ENCODE measurements at regions not wholly inside any gene's neighbourhood (a gene's known extent, or its start where the extent isn't known, plus 50 kb on each side); places are given as distances from the start of the nearest gene placed in this dataset.
A peak's percentile ranks its signal among the peaks of the same experiment; 100 is the strongest.

- TF ChIP-seq, protein P1, sequence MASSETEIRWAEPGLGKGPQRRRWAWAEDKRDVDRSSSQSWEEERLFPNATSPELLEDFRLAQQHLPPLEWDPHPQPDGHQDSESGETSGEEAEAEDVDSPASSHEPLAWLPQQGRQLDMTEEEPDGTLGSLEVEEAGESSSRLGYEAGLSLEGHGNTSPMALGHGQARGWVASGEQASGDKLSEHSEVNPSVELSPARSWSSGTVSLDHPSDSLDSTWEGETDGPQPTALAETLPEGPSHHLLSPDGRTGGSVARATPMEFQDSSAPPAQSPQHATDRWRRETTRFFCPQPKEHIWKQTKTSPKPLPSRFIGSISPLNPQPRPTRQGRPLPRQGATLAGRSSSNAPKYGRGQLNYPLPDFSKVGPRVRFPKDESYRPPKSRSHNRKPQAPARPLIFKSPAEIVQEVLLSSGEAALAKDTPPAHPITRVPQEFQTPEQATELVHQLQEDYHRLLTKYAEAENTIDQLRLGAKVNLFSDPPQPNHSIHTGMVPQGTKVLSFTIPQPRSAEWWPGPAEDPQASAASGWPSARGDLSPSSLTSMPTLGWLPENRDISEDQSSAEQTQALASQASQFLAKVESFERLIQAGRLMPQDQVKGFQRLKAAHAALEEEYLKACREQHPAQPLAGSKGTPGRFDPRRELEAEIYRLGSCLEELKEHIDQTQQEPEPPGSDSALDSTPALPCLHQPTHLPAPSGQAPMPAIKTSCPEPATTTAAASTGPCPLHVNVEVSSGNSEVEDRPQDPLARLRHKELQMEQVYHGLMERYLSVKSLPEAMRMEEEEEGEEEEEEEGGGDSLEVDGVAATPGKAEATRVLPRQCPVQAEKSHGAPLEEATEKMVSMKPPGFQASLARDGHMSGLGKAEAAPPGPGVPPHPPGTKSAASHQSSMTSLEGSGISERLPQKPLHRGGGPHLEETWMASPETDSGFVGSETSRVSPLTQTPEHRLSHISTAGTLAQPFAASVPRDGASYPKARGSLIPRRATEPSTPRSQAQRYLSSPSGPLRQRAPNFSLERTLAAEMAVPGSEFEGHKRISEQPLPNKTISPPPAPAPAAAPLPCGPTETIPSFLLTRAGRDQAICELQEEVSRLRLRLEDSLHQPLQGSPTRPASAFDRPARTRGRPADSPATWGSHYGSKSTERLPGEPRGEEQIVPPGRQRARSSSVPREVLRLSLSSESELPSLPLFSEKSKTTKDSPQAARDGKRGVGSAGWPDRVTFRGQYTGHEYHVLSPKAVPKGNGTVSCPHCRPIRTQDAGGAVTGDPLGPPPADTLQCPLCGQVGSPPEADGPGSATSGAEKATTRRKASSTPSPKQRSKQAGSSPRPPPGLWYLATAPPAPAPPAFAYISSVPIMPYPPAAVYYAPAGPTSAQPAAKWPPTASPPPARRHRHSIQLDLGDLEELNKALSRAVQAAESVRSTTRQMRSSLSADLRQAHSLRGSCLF (CRISPR knock-in tag; IDR thresholded peaks at IDR 0.05; ENCODE audit: borderline replicate concordance): no peak
- no peak for TF ChIP-seq ZNF660 (CRISPR knock-in tag; IDR thresholded peaks at IDR 0.05; ENCODE audit: borderline replicate concordance, low read depth)
- peak; percentile 72; the same call in 1 of the 2 replicates for TF ChIP-seq EHMT2 (IDR thresholded peaks at IDR 0.05; ENCODE audit: borderline replicate concordance, low read depth, low read length)
- TF ChIP-seq MIXL1 (CRISPR knock-in tag; IDR thresholded peaks at IDR 0.05): peak; percentile 65; the same call in 1 of the 2 replicates
- TF ChIP-seq, protein P2, sequence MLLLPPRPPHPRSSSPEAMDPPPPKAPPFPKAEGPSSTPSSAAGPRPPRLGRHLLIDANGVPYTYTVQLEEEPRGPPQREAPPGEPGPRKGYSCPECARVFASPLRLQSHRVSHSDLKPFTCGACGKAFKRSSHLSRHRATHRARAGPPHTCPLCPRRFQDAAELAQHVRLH (CRISPR knock-in tag; IDR thresholded peaks at IDR 0.05; ENCODE audit: borderline replicate concordance, low read depth): no peak
- 0 out of 2 replicates have a peak, but pooled peaks have one; percentile 25 for TF ChIP-seq POGZ (CRISPR knock-in tag; IDR thresholded peaks at IDR 0.05)
- TF ChIP-seq ZNF20 (CRISPR knock-in tag; IDR thresholded peaks at IDR 0.05): no peak
- TF ChIP-seq FOXP1 (IDR thresholded peaks at IDR 0.05): no peak
- TF ChIP-seq FOXP1 (CRISPR knock-in tag; IDR thresholded peaks at IDR 0.05): peak; percentile 67; the same call in 1 of the 2 replicates
- peak in 1 of 2 experiments; percentile 24; a peak in 1 of 4 replicates for TF ChIP-seq MAFK (conservative IDR thresholded peaks at IDR 0.05 in 1 of 2, IDR thresholded peaks at IDR 0.05 in 1 of 2; ENCODE audit: low read length in 2 of 2)
- TF ChIP-seq, protein P3, sequence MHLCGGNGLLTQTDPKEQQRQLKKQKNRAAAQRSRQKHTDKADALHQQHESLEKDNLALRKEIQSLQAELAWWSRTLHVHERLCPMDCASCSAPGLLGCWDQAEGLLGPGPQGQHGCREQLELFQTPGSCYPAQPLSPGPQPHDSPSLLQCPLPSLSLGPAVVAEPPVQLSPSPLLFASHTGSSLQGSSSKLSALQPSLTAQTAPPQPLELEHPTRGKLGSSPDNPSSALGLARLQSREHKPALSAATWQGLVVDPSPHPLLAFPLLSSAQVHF (CRISPR knock-in tag; IDR thresholded peaks at IDR 0.05): no peak
- no peak for TF ChIP-seq IRX3 (CRISPR knock-in tag; IDR thresholded peaks at IDR 0.05; ENCODE audit: borderline replicate concordance, low read depth)
- TF ChIP-seq KLF9 (CRISPR knock-in tag; IDR thresholded peaks at IDR 0.05; ENCODE audit: low read depth): no peak
- TF ChIP-seq MTERF4 (CRISPR knock-in tag; IDR thresholded peaks at IDR 0.05): no peak
- TF ChIP-seq ZNF781 (CRISPR knock-in tag; IDR thresholded peaks at IDR 0.05; ENCODE audit: borderline replicate concordance, not compliant biosample characterization): no peak
- TF ChIP-seq IKZF4 (CRISPR knock-in tag; IDR thresholded peaks at IDR 0.05; ENCODE audit: borderline replicate concordance, low read depth, not compliant biosample characterization): no peak
- TF ChIP-seq, protein P4, sequence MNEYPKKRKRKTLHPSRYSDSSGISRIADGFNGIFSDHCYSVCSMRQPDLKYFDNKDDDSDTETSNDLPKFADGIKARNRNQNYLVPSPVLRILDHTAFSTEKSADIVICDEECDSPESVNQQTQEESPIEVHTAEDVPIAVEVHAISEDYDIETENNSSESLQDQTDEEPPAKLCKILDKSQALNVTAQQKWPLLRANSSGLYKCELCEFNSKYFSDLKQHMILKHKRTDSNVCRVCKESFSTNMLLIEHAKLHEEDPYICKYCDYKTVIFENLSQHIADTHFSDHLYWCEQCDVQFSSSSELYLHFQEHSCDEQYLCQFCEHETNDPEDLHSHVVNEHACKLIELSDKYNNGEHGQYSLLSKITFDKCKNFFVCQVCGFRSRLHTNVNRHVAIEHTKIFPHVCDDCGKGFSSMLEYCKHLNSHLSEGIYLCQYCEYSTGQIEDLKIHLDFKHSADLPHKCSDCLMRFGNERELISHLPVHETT (CRISPR knock-in tag; conservative IDR thresholded peaks at IDR 0.05): no peak
- no peak for TF ChIP-seq MEIS1 (CRISPR knock-in tag; IDR thresholded peaks at IDR 0.05; ENCODE audit: borderline replicate concordance)
- no peak for TF ChIP-seq PHB2 (IDR thresholded peaks at IDR 0.05; ENCODE audit: partially characterized antibody)
Measured at GRCh38 chr4:43356786-43357185, 464.3 kb downstream of the GRXCR1 start (continued).

Measured in HepG2 (cell line).